Amniotic epithelial cell (primary cell): ENCODE measurements at regions not wholly inside any gene's neighbourhood (a gene's known extent, or its start where the extent isn't known, plus 50 kb on each side); places are given as distances from the start of the nearest gene placed in this dataset.
A peak's percentile ranks its signal among the peaks of the same experiment; 100 is the strongest.

Experiments
- DNase-seq: peaks from one replicate; pipeline ENCODE4 v3.0.0-alpha.2; 2010; ENCODE audit warnings: low read depth

DNA sequence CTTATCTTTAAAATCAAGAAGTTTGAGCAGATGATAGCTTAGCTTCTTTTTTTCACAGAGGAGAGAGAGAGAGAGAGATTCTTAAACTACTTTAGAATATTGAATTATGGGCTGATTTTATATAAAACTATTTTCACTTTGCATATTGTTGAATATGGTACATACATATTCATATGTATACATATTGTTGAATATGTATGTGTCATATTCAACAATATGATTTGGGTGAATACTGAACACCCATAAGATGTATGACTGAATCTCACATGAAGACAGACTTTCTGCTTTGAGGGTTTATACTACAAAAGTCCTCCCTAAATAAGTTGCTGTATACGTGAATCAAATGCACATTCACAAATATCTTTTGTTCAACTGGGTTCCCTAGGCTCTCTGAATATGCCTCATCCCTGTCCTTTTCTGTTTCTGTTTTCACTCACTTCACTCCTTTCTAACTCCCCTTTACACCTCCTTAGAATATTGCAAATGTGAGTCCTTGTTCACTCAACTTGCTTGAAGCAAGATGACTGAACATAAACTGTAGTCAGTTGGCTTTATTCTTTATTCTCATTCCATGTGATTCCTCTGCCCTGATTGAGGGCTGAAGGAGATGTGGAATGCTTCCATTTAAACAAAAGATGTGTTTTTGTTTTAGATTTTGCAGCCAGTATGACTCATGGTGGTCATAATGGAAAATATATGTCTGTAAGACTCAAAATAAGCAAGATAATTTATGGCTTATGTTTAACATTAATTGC, 225.4 kb upstream of the DAB2 start:
- DNase-seq: peak; percentile 41

DNA sequence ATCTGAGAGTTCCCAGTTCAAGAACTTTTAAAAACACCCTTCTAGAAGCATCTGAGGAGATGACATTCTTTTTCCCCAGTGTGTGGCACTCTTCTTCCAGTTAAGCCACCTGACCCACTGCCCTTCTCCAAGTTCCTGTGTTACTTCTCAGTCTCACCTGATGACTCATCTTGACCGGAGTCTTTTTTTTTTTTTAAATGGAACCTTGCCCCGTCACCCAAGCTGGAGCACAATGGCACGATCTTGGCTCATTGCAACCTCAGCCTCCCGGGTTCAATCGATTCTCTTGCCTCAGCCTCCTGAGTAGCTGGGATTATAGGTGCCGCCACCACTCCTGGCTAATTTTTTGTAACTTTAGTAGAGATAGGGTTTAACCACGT, 224.1 kb upstream of the DAB2 start:
- peak; percentile 34 for DNase-seq

GRCh38 chr5:39648085-39648847, 223.5 kb upstream of the DAB2 start:
- DNase-seq: no peak

DNA sequence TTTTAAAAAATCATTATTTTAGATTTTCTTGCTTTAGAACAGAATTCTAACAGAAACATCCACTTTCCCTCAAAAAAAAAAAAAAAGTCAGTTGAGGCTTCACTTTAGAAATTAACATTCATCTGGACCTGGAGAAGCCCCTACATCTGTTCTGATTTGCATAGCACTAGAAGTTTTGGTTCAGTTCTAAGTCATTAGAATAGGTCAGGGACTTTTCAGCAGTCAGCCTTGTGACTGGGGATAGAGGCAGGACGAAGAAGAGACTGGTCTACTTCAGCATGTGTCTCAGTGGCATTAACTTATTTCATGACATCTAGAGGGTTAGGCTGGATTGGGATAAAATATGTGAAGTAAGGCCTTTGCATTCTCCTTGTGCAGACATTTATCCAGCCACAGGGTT, 215.8 kb upstream of the DAB2 start:
- DNase-seq: no peak

GRCh38 chr5:39639618-39640089, 214.9 kb upstream of the DAB2 start:
- peak; percentile 33 for DNase-seq

GRCh38 chr5:39638813-39639212, 214.0 kb upstream of the DAB2 start:
- DNase-seq: no peak

DNA sequence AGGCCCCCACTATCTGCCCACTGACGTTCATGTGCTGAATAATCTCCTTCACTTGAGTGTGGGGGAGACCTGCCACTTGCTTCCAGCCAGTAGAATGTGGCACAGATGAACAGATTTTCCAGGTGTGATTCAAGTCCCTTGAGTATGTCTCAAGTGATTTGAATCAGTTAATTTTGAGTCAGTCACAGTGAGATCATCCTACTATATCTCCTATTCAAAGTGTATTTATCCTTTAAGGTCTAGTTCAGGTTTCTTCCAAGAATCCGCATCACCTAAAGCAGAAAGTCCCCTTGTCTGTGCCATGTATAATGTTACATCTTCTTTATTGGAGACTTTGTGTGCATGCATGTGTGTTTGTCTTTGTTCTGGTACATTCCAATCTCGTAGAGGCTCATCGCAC, 208.3 kb upstream of the DAB2 start:
- DNase-seq: no peak

GRCh38 chr5:39631958-39632357, 207.2 kb upstream of the DAB2 start:
- no peak for DNase-seq

DNA sequence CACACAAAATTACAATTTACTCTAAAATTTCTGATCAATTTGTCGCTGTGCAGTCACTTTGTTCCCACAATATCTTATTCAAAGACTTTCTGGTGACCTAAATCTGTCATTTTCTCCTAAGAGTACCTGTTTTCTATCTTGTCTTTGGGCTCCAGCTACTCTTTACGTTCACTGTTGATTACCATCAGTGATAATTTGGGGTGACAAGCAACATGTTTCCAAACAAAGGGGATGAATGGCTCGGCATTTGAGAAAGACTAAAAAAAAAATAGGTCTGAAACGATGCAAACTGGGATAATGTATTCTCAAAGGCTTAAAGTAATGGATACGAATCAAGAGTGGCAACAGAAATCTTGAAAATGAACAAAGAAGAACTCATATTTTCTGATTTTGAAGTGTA, 205.2 kb upstream of the DAB2 start:
- DNase-seq: no peak

GRCh38 chr5:39628348-39628747, 203.6 kb upstream of the DAB2 start:
- no peak for DNase-seq

DNA sequence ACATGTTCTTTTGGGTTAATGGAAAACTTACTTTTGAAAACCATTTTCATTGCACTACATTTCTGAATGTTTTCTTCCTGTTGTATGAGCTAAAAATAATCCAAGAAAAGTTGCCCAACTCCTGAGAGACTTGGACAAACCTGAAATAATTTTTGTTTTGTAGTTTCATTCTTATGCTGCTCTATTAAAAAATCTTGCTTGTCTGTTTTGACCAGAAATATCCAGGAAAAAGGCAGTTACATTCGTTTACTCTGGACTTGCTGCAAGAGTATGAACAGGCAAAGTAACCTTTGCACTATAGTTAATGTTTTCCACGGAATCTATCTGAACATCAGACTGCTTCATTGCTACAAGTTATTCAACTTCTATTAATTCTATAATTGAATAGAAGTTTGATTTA, 200.1 kb upstream of the DAB2 start:
- no peak for DNase-seq

GRCh38 chr5:39624268-39624886, 199.6 kb upstream of the DAB2 start:
- DNase-seq: peak; percentile 66

DNA sequence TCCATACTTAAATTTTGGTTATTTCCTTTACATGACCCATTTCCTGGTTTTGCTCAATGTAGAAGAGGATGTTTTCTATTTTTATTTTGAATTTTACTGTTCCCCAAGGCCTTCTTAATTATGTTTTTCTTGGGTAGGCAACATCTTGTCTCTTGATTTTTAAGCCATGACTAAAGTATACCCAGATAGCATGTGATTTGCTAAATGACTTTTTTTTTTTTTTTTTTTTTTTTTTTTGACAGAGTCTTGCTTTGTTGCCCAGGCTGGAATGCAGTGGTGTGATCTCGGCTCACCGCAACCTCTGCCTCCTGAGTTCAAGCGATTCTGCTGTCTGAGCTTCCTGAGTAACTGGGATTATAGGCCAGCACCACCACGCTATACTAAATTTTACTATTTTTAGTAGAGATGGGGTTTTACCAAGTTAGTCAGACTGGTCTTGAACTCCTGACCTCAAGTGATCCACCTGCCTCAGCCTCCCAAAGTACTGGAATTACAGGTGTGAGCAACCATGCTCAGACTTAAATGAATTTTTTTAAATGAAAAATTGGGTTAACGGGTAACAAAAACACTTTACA, 198.6 kb upstream of the DAB2 start:
- peak; percentile 27 for DNase-seq

DNA sequence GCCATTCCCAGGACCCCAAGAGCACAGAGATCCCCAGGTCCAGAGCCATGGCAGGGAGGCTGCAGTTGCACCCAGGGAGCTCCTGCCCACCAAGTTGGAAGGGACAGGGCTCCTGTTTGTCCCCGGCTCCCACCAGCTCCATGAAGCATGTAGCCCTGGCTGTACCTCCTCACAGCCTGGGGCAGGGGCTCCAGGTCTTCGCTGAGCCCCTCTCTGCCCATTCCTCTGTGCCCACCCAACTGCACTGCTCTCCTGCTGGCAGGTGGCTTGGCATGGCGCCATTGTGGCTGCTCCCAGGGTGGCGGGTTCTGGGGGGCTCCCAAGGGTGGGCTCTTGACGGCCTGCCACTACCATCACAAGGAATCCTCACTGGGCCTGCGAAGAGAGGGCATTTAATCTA, 197.5 kb upstream of the DAB2 start:
- no peak for DNase-seq

DNA sequence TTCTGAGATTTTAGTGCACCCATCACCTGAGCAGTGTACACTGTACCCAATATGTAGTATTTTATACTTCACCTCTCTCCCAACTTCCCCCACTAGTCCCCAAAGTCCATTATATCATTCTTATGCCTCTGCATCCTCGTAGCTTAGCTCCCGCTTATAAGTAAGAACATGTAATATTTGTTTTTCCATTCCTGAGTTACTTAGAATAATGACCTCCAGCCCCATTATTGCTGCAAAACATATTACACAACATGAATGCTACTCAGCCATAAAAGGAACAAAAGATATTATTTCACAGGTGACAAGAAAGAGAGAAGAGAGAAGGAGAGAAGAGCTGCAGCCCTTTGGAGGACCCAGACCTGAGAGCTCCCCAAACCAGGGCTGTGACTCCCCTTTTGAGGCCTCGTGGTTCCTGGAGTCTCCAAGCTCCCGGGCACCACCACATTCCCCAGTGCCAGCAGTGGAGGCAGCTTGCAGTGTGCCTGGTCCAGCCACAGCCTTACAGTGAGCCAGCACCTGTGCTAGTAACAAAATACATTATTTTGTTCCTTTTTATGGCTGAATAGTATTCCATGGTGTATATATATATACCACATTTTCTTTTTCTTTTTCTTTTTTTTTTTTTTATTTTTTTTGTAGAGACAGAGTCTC, 194.5 kb upstream of the DAB2 start:
- DNase-seq: no peak

- no peak for DNase-seq
Measured at GRCh38 chr5:39618391-39618790, 193.6 kb upstream of the DAB2 start.

DNA sequence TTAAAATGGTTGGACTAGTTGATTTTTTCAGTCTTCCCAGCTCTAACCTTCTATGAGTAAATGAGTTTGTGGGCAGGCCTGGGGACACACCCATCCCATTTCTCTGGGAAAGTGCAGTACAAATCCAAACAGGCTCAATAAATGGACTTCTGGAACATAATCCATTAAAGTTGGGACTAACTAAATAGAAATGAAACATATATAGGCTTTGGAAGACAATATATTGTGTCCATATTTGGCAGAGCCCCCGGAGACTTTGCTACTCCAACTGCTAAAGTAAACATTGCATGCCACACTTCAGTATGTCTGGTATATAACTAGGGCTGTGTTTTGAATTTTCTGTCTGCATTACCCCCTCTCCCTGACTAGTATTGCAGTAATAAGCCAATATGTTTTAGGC, 191.4 kb upstream of the DAB2 start:
- no peak for DNase-seq

- DNase-seq: peak; percentile 18
Measured at GRCh38 chr5:39611076-39611475, 186.3 kb upstream of the DAB2 start.

GRCh38 chr5:39608024-39608423, 183.2 kb upstream of the DAB2 start:
- DNase-seq: no peak

- no peak for DNase-seq
Measured at GRCh38 chr5:39606591-39606990, 181.8 kb upstream of the DAB2 start.

DNA sequence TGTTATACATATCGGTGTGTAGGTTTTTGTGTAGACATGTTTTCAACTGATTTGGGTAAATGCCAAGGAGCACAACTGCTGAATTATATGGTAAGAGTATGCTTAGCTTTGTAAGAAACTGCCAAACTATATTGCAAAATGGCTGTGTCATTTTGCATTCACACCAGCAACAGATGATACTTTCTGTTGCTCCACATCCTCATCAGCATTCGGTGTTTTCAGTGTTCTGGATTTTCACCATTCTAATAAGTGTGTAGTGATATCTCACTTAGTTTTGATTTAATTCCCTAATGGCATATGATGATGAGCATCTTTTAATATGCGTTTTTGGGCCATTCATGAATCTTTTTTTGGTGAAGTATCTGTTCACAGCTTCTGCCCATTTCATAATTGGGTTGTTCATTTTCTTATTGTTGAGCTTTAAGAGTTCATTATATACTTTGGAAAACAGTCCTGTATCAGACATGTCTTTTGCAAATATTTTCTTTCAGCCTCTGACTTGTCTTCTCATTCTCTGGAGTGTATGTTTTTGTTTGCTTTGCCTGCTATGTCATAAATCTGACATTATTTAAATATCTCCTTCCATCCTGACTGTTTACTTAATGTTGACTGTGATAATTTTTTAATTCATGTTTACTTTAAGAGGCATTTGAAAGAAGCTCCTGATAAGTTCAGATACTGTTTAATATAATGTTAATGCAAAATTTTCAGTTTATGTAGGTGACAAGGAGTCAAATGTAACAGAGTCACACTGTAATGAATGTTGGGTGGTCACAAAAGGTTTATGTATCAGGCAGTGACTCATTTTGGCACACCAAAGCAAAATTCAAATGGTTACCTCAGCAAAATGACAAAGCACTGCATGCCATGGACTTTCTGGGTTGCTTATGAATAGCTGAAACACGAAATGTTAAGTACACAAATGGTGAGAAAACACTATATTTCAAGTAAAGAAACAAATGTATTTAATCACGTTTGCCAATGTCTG, 181.1 kb upstream of the DAB2 start:
- DNase-seq: no peak
